PC-9 (cell line): ENCODE measurements at regions not wholly inside any gene's neighbourhood (a gene's known extent, or its start where the extent isn't known, plus 50 kb on each side); places are given as distances from the start of the nearest gene placed in this dataset.

Source experiments
- BruUV-seq: library from RNA; stranded (reverse); fragments of 400-500 nt; replicated peaks from 2 replicates; lab custom pipeline; 2021; lab: Mats Ljungman, UMichigan
- CTCF ChIA-PET: fragments of 300-600 bp; sonication (Branson Sonifier 250); formaldehyde crosslinking; loops from one replicate; lab custom pipeline; 2022; ENCODE audit warnings: antibody characterized with exemption; lab: Charles Lee
- POLR2A ChIA-PET: fragments of 300-600 bp; sonication (Branson Sonifier 250); formaldehyde crosslinking; loops from one replicate; lab custom pipeline; 2022; ENCODE audit warnings: antibody characterized with exemption; ENCODE audit not compliant: unreplicated experiment; lab: Charles Lee
- DNase-seq, 2 experiments: peaks; one replicate each; pipeline versions ENCODE4 v3.0.0 to v3.0.0-alpha.2; 2015 to 2022; ENCODE audit warnings: mixed read lengths in 1 of 2
- H2AFZ ChIP-seq: fragments of 200-600 bp; sonication (generic); 2 replicates; pipeline ENCODE4 v1.8.1; 2017; ENCODE audit warnings: antibody characterized with exemption
- H3F3A ChIP-seq: fragments of 200-600 bp; sonication (generic); 2 replicates; pipeline ENCODE4 v1.8.1; 2017; ENCODE audit warnings: antibody characterized with exemption, mild to moderate bottlenecking, low read depth; ENCODE audit not compliant: insufficient read depth
- H3K27ac ChIP-seq: fragments of 200-600 bp; sonication (generic); 2 replicates; pipeline ENCODE4 v1.6.1; 2016; ENCODE audit warnings: mixed run types
- H3K27me3 ChIP-seq: fragments of 200-600 bp; sonication (generic); 2 replicates; pipeline ENCODE4 v1.6.1; 2016; ENCODE audit warnings: low read depth, mixed run types; ENCODE audit not compliant: insufficient read depth
- H3K36me3 ChIP-seq: fragments of 200-600 bp; sonication (generic); 2 replicates; pipeline ENCODE4 v1.6.1; 2016; ENCODE audit warnings: low read depth, mixed run types
- H3K4me1 ChIP-seq: fragments of 200-600 bp; sonication (generic); replicated peaks from 2 replicates; pipeline ENCODE4 v1.6.1; 2016; ENCODE audit warnings: mixed run types; ENCODE audit not compliant: insufficient read depth
- H3K4me2 ChIP-seq: fragments of 200-600 bp; sonication (generic); 2 replicates; pipeline ENCODE4 v1.6.1; 2017; ENCODE audit warnings: mixed run types
- H3K4me3 ChIP-seq: fragments of 200-600 bp; sonication (generic); 2 replicates; pipeline ENCODE4 v1.6.1; 2016; ENCODE audit warnings: mixed run types
- H3K79me2 ChIP-seq: fragments of 200-600 bp; sonication (generic); 2 replicates; pipeline ENCODE4 v1.6.1; 2017; ENCODE audit warnings: low read depth, mixed run types
- H3K9me2 ChIP-seq: fragments of 200-600 bp; sonication (generic); 2 replicates; pipeline ENCODE4 v1.8.1; 2017; ENCODE audit warnings: mild to moderate bottlenecking; ENCODE audit not compliant: insufficient read depth
- H3K9me3 ChIP-seq: fragments of 200-600 bp; sonication (generic); 2 replicates; pipeline ENCODE4 v1.8.1; 2016; ENCODE audit warnings: low read depth; ENCODE audit not compliant: insufficient read depth
- H4K20me1 ChIP-seq: fragments of 200-600 bp; sonication (generic); 2 replicates; pipeline ENCODE4 v1.8.1; 2017; ENCODE audit not compliant: insufficient read depth
- EZH2 ChIP-seq: fragments of 200-600 bp; sonication (generic); IDR thresholded peaks from 2 replicates; pipeline ENCODE4 v1.8.0; 2017; ENCODE audit warnings: antibody characterized with exemption, low read depth
- intact Hi-C: fragments of 100-400 bp; cut with micrococcal nuclease; formaldehyde crosslinking; loops from one replicate; pipeline ENCODE4 v1.10.0; 2022; ENCODE audit not compliant: unreplicated experiment
- TF ChIP-seq, protein P1 (sequence below): fragments of 200-600 bp; sonication (generic); conservative IDR thresholded peaks from 2 replicates; pipeline ENCODE4 v1.6.1; 2017; ENCODE audit warnings: mixed run types, antibody characterized with exemption, mild to moderate bottlenecking, moderate library complexity

DNA sequence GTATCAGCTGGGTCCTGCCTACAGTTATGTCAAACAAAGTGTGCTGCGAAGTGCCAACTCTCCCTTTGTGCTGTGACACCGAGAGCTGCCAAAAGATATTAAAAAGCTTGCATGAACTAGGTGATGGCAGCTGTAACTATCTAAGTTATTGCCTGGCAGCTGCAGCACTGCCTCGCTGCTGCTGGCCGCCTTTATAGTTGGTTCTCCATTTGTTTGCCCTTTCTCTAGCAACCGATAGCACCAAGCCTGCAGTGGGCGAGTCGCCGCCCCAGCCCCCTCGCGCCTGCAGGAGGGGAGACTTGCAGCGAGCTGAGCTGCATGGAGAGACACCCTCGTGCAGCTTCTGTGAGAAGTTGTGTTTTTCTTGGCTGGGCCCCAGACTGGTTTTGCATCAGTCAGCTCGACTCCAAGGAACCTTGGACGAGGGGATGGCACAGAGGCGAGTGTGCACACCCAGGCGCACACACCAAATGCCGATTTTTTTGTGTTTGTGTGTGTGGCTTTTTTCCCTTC, 330.6 kb downstream of the RPS6KC1 start:
- BruUV-seq = no TSS peak
- Histone ChIP-seq H3K9me2 (no peaks in the 10 kb centered on the region; the same call in 1 of the 2 replicates), H3K9me3 (no peaks in the 10 kb centered on the region), H3K4me1 (no peaks in the 10 kb centered on the region), H3K79me2 (no peaks in the 10 kb centered on the region), H3K4me2 (no peak overlapping the region), H4K20me1 (no peaks in the 10 kb centered on the region), H3K36me3 (no peaks in the 10 kb centered on the region), H3K27me3 (no peaks in the 10 kb centered on the region), H3F3A (no peaks in the 10 kb centered on the region), H2AFZ (no peak overlapping the region), H3K27ac (no peak overlapping the region), H3K4me3 (no peak overlapping the region)
- POLR2A ChIA-PET = no interaction called here
- intact Hi-C loops = no loop called here
- no peak for TF ChIP-seq EZH2
- TF ChIP-seq, protein P1, sequence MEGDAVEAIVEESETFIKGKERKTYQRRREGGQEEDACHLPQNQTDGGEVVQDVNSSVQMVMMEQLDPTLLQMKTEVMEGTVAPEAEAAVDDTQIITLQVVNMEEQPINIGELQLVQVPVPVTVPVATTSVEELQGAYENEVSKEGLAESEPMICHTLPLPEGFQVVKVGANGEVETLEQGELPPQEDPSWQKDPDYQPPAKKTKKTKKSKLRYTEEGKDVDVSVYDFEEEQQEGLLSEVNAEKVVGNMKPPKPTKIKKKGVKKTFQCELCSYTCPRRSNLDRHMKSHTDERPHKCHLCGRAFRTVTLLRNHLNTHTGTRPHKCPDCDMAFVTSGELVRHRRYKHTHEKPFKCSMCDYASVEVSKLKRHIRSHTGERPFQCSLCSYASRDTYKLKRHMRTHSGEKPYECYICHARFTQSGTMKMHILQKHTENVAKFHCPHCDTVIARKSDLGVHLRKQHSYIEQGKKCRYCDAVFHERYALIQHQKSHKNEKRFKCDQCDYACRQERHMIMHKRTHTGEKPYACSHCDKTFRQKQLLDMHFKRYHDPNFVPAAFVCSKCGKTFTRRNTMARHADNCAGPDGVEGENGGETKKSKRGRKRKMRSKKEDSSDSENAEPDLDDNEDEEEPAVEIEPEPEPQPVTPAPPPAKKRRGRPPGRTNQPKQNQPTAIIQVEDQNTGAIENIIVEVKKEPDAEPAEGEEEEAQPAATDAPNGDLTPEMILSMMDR = no peak
- no peak for DNase-seq
- CTCF ChIA-PET = no interaction called here

DNA sequence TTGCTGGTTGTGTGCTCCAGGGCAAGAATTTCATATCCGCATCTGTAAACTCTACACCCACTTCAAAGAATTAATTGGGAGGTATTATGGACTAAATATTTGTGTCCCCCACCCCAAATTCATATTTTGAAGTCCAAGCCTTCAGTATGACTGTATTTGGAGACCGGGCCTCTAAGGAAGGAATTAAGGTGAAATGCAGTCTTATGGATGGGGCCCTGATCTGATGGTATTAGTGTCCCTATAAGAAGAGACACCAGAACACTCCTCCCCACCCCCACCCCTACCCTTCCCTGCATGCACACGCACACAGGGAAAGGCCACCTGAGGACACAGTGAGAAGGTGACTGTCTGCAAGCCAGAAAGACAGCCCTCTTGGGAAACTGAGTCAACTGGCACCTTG, 332.4 kb downstream of the RPS6KC1 start:
- BruUV-seq = no TSS peak

DNA sequence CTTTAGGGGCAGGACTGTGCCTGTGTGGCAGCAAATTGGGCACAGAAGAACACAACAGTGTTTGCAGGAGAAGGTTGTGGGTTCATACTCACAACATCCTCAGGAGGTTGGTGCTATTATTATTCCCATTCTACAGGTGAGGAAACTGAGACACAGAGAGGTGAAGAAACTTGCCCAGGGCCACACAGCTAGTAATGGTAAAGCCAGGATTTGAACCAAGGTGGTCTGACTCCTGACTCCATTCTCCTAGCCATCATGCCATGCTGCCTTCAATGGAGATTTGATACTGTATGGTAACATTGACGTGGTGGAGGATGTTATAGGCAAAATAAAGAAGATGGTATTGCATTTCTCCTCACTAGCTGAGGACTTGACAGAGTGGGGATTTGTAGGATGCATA, 334.2 kb downstream of the RPS6KC1 start:
- no peaks in the 10 kb centered on the region for H4K20me1 ChIP-seq
- H3K36me3 ChIP-seq = no peaks in the 10 kb centered on the region
- H3K79me2 ChIP-seq = no peaks in the 10 kb centered on the region
- H3K9me3 ChIP-seq = no peaks in the 10 kb centered on the region
- no peak overlapping the region for H3K4me2 ChIP-seq
- no peaks in the 10 kb centered on the region for H3K4me1 ChIP-seq
- no peak for DNase-seq
- H2AFZ ChIP-seq = no peak overlapping the region
- intact Hi-C loops = no loop called here
- H3K9me2 ChIP-seq = no peaks in the 10 kb centered on the region
- ChIA-PET CTCF (no interaction called here), POLR2A (no interaction called here)
- no peak for TF ChIP-seq EZH2
- TF ChIP-seq, protein P1 = no peak
- H3K4me3 ChIP-seq = no peak overlapping the region
- H3K27ac ChIP-seq = no peak overlapping the region
- H3F3A ChIP-seq = no peaks in the 10 kb centered on the region
- H3K27me3 ChIP-seq = no peaks in the 10 kb centered on the region
- no TSS peak for BruUV-seq

More for the DNA sequence above, 332.4 kb downstream of the RPS6KC1 start:
- Histone ChIP-seq H3K4me1 (no peaks in the 10 kb centered on the region), H3F3A (no peaks in the 10 kb centered on the region), H3K4me3 (no peak overlapping the region), H3K9me3 (no peaks in the 10 kb centered on the region), H4K20me1 (no peaks in the 10 kb centered on the region), H2AFZ (no peak overlapping the region), H3K36me3 (no peaks in the 10 kb centered on the region), H3K9me2 (no peaks in the 10 kb centered on the region; the same call in 1 of the 2 replicates), H3K79me2 (no peaks in the 10 kb centered on the region), H3K27ac (no peak overlapping the region), H3K4me2 (no peak overlapping the region), H3K27me3 (no peaks in the 10 kb centered on the region)
- TF ChIP-seq, protein P1 = no peak
- no peak for TF ChIP-seq EZH2
- POLR2A ChIA-PET = no interaction called here
- intact Hi-C loops = no loop called here
- DNase-seq = no peak
- CTCF ChIA-PET = no interaction called here
